OCI-LY1 (cell line): ENCODE measurements at regions not wholly inside any gene's neighbourhood (a gene's known extent, or its start where the extent isn't known, plus 50 kb on each side); places are given as distances from the start of the nearest gene placed in this dataset.

ENCODE experiments used
- EZH2 ChIP-seq: fragments of 200-600 bp; sonication (generic), shearing (Covaris generic); IDR thresholded peaks from 2 replicates; pipeline ENCODE4 v1.8.0; 2017; ENCODE audit warnings: borderline replicate concordance, mixed run types, mild to moderate bottlenecking, antibody characterized with exemption, low read length, moderate library complexity, mixed read lengths
- TF ChIP-seq, protein P1 (sequence below): fragments of 200-600 bp; sonication (generic), shearing (Covaris generic); IDR thresholded peaks from 2 replicates; pipeline ENCODE4 v1.5.1; 2017; ENCODE audit warnings: mild to moderate bottlenecking, antibody characterized with exemption, low read length, moderate library complexity, mixed read lengths

DNA sequence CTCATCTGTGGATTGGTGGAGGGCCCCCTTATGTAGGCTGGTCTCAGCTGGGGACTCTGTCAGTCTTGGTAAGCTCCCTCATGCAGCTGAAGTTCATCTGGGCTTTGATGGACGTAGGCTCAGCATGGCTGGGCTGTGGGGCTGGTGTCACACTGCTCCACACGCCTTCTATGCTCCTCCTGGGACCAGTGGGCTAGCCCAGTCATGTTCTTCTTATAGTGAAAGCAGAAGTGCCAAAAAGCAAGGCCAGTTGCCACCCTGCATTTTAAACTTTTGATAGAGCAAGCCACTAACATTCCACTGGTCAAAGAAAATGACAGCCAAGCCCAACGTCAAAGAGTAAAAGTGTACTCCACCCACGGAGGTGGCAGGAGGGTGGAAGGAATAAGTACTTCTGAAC is 165.5 kb downstream of the MEX3B start:
- TF ChIP-seq, protein P1, sequence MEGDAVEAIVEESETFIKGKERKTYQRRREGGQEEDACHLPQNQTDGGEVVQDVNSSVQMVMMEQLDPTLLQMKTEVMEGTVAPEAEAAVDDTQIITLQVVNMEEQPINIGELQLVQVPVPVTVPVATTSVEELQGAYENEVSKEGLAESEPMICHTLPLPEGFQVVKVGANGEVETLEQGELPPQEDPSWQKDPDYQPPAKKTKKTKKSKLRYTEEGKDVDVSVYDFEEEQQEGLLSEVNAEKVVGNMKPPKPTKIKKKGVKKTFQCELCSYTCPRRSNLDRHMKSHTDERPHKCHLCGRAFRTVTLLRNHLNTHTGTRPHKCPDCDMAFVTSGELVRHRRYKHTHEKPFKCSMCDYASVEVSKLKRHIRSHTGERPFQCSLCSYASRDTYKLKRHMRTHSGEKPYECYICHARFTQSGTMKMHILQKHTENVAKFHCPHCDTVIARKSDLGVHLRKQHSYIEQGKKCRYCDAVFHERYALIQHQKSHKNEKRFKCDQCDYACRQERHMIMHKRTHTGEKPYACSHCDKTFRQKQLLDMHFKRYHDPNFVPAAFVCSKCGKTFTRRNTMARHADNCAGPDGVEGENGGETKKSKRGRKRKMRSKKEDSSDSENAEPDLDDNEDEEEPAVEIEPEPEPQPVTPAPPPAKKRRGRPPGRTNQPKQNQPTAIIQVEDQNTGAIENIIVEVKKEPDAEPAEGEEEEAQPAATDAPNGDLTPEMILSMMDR, result no peak
- no peak for TF ChIP-seq EZH2
